Mesothelial cell of epicardium (in vitro differentiated cells): ENCODE measurements at regions not wholly inside any gene's neighbourhood (a gene's known extent, or its start where the extent isn't known, plus 50 kb on each side); places are given as distances from the start of the nearest gene placed in this dataset.

Source experiments
- DNase-seq, 2 experiments: peaks; one replicate each; pipeline ENCODE4 v3.0.0; 2021; ENCODE audit warnings: low spot score in 2 of 2; ENCODE audit not compliant: unreplicated experiment in 2 of 2
- H3K27ac Mint-ChIP-seq: 2 replicates; pipeline ENCODE4 v1.8.0; 2021; ENCODE audit warnings: mixed read lengths
- H3K27me3 Mint-ChIP-seq: 2 replicates; pipeline ENCODE4 v1.8.0; 2021; ENCODE audit warnings: low read depth, mixed read lengths
- H3K36me3 Mint-ChIP-seq: 2 replicates; pipeline ENCODE4 v1.8.0; 2021; ENCODE audit warnings: mixed read lengths
- H3K4me1 Mint-ChIP-seq: 2 replicates; pipeline ENCODE4 v1.8.0; 2021; ENCODE audit warnings: mixed read lengths
- H3K4me3 Mint-ChIP-seq: 2 replicates; pipeline ENCODE4 v1.8.0; 2021; ENCODE audit warnings: mild to moderate bottlenecking, moderate library complexity, mixed read lengths
- H3K9me3 Mint-ChIP-seq: 2 replicates; pipeline ENCODE4 v1.8.0; 2021; ENCODE audit warnings: mixed read lengths
- TF ChIP-seq, protein P1 (sequence below): fragments of 200-600 bp; sonication (generic); IDR thresholded peaks from one replicate; pipeline ENCODE4 v1.5.0; 2021; ENCODE audit warnings: antibody characterized with exemption; ENCODE audit not compliant: unreplicated experiment

DNA sequence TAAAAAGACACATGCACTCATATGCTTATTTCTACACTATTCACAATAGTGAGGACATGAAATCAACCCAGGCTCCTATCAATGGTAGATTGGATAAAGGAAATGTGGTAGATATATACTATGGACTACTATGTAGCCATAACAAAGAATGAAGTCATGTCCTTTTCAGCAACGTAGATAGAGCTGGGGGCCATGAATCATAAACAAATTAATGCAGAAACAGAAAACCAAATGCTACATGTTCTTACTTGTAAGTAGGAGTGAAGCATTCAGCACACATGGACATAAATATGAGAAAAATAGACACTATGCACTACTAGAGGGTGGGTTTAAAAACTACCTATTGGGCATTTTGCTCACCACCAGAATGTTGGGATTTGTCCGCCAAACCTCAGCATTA, 278.0 kb upstream of the MIS18BP1 start:
- Mint-ChIP-seq H3K9me3 (peaks cover 23% of the 10 kb centered on the region), H3K27ac (no peak overlapping the region), H3K4me1 (no peaks in the 10 kb centered on the region), H3K4me3 (no peak overlapping the region), H3K36me3 (no peaks in the 10 kb centered on the region), H3K27me3 (peaks cover 34% of the 10 kb centered on the region)
- TF ChIP-seq, protein P1, sequence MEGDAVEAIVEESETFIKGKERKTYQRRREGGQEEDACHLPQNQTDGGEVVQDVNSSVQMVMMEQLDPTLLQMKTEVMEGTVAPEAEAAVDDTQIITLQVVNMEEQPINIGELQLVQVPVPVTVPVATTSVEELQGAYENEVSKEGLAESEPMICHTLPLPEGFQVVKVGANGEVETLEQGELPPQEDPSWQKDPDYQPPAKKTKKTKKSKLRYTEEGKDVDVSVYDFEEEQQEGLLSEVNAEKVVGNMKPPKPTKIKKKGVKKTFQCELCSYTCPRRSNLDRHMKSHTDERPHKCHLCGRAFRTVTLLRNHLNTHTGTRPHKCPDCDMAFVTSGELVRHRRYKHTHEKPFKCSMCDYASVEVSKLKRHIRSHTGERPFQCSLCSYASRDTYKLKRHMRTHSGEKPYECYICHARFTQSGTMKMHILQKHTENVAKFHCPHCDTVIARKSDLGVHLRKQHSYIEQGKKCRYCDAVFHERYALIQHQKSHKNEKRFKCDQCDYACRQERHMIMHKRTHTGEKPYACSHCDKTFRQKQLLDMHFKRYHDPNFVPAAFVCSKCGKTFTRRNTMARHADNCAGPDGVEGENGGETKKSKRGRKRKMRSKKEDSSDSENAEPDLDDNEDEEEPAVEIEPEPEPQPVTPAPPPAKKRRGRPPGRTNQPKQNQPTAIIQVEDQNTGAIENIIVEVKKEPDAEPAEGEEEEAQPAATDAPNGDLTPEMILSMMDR: no peak
- DNase-seq: no peak

DNA sequence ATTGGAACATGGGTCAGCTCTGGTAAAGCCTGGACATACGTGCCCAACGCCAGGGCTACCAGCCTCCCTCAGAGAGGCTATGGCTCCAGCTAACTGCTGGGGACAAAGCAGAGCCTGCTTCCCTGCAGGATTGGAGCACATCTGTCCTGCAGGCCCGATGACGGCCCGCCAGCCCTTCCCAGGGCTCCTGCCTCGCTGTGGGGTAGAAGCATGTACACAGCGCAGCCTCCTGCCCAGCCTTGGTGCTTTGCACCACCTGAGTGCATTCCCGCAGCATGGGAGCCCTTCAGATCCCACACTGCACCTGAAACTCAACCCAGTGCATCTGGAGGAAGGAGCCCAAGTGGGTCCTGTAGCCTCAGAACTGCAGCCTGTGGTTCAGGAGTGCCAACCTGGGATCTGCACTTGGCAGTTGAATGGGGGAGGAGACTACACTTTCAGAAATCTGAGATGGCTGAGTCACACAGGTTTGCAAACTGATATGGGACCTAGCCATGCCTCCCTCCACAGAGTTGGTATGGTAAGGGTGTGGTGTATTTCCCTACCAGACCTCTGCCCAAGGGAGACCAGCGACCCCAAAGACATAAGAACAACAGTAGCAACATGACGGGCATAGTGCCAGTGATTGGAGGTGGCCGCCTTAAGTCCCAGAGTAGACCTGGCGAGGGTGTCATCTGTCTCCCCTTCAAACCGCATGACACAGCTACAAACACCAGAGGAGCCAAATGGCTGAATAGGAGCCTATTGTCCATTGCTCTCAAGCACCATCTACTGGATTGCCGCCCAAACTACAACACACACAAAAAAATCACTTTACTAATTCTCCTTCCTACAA, 273.9 kb upstream of the MIS18BP1 start:
- TF ChIP-seq, protein P1: peak; percentile 43
- no peaks in the 10 kb centered on the region for H3K4me1 Mint-ChIP-seq
- no peaks in the 10 kb centered on the region for H3K36me3 Mint-ChIP-seq
- H3K27ac Mint-ChIP-seq: no peak overlapping the region
- no peak overlapping the region for H3K4me3 Mint-ChIP-seq
- peak in 1 of 2 experiments; percentile 50 for DNase-seq
- peaks cover 14% of the 10 kb centered on the region for H3K9me3 Mint-ChIP-seq
- H3K27me3 Mint-ChIP-seq: peaks cover 26% of the 10 kb centered on the region

DNA sequence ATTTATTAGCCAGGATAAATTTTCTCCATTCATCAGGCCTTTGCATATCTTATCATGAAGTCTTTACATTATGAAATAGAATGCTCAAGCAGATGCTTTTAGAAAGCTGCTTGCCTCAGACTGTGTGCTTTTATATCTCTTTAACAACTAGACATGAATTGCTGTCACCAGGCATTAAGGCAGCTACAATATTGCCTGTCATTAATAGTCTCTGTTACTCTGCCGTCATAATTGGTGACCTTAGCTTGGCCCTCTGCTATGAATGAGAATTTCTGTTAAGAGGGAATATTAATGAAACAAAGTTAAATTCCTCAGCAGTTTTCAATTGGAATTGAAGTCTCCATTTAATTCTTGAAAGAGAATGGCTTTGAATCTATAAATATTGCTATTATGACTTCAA, 266.8 kb upstream of the MIS18BP1 start:
- TF ChIP-seq, protein P1: no peak
- Mint-ChIP-seq H3K27ac (no peak overlapping the region), H3K4me3 (no peak overlapping the region), H3K27me3 (peaks cover 9% of the 10 kb centered on the region), H3K9me3 (peaks cover 7% of the 10 kb centered on the region), H3K36me3 (no peaks in the 10 kb centered on the region), H3K4me1 (no peaks in the 10 kb centered on the region)
- no peak for DNase-seq

DNA sequence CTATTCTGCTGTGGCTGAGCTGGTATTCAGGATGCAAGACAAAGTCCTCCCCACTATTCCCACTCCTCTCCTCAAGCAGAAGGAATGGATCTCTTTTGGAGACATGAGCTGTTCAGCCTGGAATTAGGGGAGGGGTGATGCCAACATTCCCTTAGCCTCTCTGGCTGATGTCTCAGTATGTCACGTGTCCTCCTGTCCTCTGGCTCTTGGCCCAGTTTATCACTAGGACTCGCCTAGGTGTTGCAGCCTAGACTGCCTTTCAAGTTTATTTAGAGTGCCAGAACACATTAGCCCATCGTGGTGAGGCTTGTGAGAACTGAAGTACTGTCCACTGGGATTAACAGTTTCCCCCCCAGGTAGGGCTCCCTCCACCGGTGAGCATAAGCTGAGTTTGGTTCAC, 239.9 kb upstream of the MIS18BP1 start:
- H3K36me3 Mint-ChIP-seq: no peaks in the 10 kb centered on the region
- H3K27ac Mint-ChIP-seq: no peak overlapping the region
- TF ChIP-seq, protein P1: no peak
- no peak overlapping the region for H3K4me3 Mint-ChIP-seq
- no peaks in the 10 kb centered on the region for H3K4me1 Mint-ChIP-seq
- peaks cover 12% of the 10 kb centered on the region for H3K9me3 Mint-ChIP-seq
- H3K27me3 Mint-ChIP-seq: no peaks in the 10 kb centered on the region
- DNase-seq: no peak

DNA sequence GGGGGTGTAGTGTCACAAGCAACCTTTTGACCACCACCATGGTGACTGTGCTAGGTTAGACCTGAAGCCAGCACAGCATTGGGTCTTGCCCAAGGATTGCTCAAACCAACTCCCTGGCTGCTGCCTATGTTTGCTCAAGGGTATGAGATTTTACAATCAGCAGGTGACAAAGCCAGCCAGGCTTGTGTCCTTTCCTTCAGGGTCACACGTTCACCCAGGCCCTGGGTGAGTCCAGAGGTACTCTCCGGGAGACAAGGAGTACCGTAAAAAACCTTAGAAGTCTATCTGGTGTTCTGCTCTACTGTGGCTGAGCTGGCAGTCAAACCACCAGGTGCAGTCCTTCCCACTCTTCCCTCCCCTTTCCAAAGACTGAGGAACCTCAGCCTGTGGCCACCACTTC, 238.9 kb upstream of the MIS18BP1 start:
- Mint-ChIP-seq H3K27ac (no peak overlapping the region), H3K4me1 (no peaks in the 10 kb centered on the region), H3K27me3 (no peaks in the 10 kb centered on the region), H3K36me3 (no peaks in the 10 kb centered on the region), H3K9me3 (peaks cover 17% of the 10 kb centered on the region), H3K4me3 (no peak overlapping the region)
- DNase-seq: no peak
- TF ChIP-seq, protein P1: no peak
